ENCODE measurements at regions not wholly inside any gene's neighbourhood (a gene's known extent, or its start where the extent isn't known, plus 50 kb on each side); places are given as distances from the start of the nearest gene placed in this dataset.
"Not testable (repeated sequence)": the region's sequence is repeated elsewhere in the genome, so short reads cannot be mapped to it uniquely, and the experiment has no call there.

DNA sequence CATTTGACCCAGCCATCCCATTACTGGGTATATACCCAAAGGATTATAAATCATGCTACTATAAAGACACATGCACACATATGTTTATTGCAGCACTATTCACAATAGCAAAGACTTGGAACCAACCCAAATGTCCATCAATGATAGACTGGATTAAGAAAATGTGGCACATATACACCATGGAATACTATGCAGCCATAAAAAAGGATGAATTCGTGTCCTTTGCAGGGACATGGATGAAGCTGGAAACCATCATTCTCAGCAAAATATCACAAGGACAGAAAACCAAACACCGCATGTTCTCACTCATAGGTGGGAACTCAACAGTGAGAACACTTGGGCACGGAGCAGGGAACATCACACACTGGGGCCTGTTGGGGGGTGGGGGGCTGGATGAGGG is 290.0 kb upstream of the HNRNPA3 start:
- not testable (repeated sequence) for DNase-seq (ENCODE audit: low spot score)

DNA sequence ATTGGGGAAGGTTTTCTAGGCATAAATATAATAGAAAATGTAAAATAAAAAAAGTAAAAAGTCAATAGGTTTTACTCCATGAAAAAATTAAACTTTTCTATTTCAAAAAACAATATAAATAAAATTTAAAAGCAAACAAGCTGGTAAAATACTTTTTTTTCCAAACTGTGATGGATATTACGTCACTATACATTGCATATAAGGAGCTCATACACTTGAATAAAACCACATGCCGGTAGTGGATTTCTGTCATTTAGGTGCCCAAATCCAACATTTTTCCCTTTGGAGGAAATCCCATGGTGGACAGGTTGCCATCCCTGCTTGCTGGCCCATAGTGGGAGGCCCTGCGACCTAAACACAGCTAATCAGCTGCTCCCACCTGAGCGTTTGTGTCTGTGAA is 289.4 kb upstream of the HNRNPA3 start:
- no peak for DNase-seq (ENCODE audit: low spot score)

DNA sequence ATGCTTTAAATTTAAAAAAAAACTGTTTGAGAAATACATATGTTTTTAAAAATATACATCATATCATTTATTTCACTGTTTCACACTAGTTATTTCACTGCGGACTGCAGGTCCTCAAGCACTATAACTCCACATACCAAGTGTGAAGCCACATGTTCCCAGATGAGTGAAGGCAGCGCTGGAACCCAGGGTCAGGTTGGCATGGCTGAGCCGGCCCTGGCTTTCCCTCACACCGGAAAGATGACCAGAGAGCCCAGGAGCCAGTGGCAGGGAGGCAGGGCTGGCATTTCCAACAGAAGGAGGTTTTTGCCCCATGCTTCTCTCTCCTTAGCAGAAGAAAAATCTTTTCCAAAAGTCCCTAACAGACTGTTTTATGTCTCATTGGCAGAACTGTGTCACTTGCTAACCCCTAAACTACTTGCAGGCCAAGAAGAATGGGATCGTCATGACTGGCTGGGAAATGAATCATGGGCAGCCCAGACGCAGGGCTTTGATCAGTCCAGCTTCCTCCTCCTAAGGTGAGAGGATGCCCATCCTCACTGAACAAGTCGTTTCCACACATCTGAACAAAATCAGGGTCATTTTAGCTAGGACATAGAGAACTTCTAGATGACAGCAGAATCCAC is 287.6 kb upstream of the HNRNPA3 start:
- DNase-seq (ENCODE audit: low spot score) = no peak

DNA sequence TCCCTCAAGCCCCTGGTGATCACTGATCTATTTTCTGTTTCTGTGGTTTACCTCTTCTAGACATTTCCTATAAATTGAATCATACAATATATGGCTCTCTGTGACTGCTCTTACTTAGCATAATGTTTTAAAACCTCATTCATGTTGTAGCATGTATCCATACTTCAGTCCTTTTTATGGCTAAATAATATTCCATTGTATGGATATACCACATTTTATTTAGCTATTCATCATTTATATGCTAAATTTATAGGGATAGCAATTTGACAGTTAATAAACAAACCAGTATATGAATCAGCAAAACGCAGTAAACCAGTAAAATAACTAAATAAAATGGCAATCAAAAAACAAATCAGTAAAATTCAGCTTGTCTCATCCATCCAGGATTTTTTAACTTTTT is 286.1 kb upstream of the HNRNPA3 start:
- no peak for DNase-seq (ENCODE audit: low spot score)

DNA sequence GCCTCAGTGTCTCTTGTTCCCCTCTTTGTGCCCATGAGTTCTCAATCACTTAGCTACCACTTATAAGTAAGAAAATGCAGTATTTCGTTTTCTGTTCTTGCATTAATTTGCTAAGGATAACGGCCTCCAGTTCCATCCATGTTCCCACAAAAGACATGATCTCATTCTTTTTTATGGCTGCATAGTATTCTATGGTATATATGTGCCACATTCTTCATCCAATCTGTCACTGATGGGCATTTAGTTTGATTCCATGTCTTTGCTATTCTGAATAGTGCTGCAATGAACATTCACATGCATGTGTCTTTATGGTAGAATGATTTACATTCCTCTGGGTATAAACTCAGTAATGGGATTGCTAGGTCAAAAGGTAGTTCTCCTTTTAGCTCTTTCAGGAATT is 283.2 kb upstream of the HNRNPA3 start:
- not testable (repeated sequence) for DNase-seq (ENCODE audit: low spot score)

DNA sequence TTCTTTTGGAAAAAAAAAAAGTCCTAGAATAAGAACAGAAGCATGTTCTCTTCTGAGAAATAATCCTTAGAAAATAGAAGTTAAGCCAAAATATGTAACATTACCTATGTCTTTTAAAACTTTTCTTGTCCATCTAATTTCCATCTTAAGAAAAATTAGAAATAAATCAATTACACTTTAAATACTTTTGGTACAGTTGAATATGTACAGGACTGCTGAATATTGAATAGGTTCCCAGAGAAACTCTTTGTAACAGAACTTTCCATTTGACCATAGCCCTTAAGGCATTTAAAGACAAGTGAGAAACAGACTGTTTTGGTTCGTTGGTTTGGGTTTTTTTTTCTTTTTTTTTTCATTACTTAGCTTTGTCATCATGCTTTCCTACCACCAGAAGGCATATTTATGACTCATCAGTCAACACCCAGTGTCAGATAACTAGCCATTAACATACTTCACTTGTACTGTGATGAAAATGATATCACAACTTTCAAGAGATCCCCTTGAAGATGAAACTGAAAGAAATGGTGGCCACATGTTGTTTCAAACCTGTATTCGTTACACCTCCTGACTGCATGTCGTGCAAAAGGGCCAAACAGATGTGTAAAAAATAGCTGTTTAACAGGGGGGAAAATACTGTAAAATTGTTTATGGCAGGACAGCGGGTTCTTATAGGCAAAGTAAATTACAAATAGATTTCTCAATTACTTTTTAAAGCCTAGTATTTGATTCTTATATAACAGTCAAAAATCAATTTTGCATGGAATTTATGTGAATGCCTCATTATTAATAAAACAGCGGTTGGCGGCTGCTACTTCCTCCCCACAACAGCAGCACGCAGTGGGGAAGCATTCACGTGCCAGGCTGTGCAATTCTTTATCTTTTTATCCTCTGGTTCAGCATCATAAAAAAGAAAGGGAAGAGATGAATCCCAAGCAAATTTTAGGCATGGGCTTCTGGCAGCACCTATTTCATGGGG is 280.7 kb upstream of the HNRNPA3 start:
- no peak for DNase-seq (ENCODE audit: low spot score)

DNA sequence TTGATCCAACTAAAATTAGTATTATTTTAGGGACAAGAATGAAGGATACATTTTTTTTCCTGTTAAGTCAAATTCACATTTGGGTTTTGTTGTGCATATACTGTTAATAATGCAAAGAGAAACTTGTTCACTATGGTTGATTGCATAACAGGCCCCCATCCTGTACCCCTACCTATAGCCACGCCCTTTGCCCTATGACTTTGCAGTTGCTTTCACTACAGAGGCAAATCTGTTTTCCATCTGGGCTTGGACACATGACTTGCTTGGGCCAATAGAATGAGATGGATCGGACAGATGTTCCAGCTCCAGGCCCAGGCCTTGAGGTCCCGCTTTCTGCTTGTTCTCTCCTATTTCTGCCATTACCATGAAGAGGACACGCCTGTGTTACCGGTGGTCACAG is 278.5 kb upstream of the HNRNPA3 start:
- DNase-seq (ENCODE audit: low spot score) = no peak

DNA sequence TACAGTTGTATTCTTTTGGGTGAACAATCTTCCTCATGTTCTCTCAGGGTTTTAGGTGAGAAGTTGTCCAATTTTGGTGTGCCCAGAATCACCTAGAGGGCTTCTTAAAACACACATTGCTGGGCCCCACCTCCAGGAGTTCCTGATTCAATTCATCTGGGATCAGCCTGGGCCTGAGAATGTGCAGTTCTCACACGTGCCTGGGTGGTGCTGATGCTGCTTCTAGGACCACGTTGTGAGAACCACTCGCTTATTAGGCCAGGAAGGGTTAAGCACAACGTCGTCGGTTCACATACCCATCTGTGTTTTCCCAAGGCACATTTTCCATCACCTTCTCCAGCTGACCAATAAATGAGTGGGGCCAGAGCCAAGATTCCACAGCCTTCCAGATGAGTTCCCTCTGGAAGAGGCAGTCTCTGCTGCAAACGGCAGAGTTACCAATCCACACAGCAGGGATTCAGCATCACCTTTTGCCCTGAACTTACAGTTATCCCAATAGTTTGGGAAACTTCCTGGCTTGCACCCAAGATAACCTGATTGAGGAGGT is 277.7 kb upstream of the HNRNPA3 start:
- no peak for DNase-seq (ENCODE audit: low spot score)

DNA sequence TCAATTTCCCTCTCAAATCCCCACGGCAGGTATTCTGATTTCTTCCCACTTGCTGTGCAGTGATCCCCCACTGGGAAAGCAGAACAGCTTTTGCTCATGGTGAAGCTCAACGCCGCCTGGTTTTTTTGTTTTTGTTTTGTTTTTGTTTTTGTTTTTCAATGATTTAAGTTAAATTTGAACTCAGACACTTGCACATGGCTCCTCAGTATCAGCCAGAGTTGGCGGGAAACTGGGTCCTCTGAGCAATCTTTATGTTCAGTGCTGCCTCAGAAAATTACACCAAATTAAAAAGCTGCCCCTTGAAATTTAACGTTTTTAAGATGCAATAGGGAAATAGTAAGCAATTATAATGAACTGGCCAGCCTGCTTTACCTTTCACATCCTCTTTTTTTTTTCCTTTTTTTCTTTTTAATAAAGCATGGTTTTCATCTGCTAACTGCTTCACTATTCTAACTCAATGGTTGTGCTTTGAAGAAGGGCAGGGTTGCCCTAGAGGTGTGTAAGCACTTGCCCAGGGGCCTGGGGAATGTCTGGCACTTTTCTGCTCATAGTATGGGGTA is 277.0 kb upstream of the HNRNPA3 start:
- no peak for DNase-seq (ENCODE audit: low spot score)

DNA sequence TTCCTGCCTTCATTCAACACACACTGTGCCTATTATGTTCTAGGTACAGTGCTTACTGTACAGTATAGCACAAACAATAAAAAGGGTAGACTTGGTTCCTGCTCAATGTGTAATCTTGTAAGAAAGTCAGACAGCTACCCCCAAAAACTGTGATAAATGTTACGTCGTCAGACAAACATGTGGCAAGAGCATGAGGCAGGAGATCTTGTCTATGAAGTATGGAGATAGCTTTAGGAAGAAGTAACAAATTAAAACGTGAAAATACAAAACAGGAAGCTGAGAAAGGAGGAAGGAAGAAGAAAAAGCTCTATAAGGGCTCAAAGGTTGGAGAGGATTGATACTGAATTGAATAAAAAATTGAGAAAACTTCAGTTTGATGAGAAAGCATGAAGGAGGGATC is 276.2 kb upstream of the HNRNPA3 start:
- no peak for DNase-seq (ENCODE audit: low spot score)

DNA sequence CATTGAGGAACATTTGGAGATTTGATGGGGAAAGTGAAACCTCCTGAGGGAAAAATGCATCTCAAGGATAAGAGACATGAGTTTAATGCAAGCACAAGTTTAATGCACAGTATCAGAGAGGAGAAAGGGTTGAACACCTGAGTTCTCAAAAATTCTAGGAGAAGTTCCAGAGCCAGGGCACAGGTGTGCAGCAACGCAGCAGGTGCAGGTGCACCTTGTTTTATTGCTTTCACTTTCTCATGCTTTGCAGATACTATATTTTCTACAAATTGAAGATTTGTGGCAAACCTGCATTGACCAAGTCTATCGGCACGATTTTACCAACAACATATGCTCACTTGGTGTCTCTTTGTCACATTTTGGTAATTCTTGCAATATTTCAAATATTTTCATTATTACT is 267.6 kb upstream of the HNRNPA3 start:
- no peak for DNase-seq (ENCODE audit: low spot score)

DNA sequence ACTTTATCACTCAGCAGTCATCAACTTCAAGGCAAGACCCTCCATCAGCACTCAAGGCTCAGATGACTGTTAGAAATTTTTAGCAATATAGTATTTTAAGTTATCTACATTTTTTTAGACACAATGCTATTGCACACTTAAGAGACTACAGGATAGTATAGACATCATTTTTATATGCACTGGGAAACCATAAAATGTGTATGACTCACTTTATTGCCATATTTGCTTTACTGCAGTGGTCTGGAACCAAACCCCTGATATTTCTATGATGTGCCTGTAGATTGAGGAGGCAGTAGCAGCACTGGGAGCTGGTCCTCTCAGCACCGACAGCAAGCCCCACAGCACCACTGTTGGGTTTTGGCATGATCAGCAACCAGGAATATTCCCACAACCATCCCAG is 264.8 kb upstream of the HNRNPA3 start:
- no peak for DNase-seq (ENCODE audit: low spot score)

DNA sequence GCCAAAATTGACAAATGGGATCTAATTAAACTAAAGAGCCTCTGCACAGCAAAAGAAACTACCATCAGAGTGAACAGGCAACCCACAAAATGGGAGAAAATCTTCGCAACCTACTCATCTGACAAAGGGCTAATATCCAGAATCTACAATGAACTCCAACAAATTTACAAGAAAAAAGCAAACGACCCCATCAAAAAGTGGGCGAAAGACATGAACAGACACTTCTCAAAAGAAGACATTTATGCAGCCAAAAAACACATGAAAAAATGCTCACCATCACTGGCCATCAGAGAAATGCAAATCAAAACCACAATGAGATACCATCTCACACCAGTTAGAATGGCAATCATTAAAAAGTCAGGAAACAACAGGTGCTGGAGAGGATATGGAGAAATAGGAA is 261.4 kb upstream of the HNRNPA3 start:
- not testable (repeated sequence) for DNase-seq (ENCODE audit: low spot score)

DNA sequence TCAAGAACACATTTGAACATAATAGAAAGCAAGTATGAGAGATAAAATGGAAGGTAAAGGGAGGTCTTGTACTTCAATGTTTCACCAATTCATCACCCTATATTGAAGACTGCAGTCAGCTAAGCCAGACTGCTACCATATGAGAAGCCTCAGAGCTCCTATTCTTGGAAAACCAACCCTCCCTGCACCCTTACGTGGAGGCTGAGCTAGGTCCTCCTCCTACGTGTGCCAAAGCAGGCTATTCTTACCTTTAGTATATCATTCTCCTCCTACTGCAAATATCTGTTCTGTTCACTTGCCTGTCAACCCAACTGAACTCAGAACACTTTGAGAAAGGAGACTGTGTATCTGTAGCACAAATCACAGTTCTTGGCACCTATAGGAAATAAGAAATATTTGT is 255.8 kb upstream of the HNRNPA3 start:
- no peak for DNase-seq (ENCODE audit: low spot score)

DNA sequence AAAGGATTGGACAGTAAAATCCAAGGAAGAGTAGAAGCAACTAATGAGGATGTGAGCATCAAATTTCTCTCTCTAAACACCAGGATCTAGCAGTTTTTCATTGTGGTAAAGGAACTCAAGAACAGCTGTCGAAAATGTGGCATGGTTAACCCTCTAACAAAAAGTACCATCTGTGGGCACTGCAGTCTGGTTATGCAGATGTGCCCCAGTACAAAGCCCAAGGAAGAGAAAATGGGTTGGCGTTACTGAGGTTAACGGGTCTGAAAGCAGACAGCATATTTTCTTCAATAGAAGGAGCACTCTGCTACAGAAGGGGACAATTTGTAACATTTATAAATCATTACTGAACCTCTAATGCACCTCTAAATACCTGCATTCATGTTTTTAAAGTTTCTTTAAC is 253.0 kb upstream of the HNRNPA3 start:
- no peak for DNase-seq (ENCODE audit: low spot score)

DNA sequence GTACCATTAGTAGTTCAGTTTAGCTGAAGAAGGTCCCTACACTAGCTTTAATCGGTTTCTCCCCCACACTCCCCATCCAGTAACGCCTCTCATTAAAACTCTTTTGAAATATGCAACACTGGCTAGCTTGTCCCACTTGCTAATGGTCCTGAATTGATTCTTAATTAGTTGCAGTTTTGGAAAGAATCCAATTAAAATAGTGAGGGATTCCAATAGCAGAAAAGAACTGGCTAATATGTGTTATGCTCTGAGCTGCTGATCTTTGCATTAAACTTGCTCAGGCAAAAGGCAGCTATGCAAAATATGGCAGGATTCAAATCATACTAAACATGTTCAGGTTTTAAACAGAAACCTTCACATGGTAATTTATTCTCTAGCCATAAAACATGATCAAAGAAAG is 252.5 kb upstream of the HNRNPA3 start:
- DNase-seq (ENCODE audit: low spot score) = no peak

DNA sequence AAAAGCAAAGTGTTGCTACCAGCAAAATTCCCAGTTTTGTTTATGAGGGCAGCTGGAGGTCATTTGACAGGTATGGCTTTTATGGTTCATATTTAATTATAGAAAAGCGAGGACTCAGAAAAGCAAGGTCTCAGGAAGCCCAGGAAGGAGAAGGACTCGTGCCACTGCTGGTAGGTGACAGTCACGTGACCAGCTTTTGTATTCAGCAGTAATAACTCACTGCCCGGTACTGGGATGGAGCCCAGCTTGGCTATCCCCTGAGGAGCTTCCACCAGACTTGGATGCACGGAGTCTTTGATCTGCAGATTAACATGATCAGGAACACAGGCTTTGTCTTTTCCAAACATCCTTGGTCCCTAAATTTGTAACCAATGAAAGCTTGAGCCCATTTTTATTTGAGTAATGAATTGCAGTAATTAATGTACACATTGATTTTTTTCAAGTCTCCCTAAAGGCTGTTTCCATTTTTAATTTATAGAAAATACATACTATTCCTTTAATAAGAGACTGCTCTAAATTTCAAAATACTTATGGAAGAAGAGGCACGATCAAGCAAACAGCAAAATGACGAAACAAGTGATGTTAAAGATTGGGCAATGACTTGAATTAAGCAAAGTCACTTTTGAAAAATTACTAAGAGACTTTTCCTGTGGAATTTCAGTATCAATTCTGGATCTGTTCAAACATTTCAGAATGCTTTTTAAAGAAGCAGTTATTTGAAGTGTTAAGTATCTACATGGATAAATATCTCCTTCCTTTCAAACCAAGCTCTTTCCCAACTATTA is 251.7 kb upstream of the HNRNPA3 start:
- no peak for DNase-seq (ENCODE audit: low spot score)

DNA sequence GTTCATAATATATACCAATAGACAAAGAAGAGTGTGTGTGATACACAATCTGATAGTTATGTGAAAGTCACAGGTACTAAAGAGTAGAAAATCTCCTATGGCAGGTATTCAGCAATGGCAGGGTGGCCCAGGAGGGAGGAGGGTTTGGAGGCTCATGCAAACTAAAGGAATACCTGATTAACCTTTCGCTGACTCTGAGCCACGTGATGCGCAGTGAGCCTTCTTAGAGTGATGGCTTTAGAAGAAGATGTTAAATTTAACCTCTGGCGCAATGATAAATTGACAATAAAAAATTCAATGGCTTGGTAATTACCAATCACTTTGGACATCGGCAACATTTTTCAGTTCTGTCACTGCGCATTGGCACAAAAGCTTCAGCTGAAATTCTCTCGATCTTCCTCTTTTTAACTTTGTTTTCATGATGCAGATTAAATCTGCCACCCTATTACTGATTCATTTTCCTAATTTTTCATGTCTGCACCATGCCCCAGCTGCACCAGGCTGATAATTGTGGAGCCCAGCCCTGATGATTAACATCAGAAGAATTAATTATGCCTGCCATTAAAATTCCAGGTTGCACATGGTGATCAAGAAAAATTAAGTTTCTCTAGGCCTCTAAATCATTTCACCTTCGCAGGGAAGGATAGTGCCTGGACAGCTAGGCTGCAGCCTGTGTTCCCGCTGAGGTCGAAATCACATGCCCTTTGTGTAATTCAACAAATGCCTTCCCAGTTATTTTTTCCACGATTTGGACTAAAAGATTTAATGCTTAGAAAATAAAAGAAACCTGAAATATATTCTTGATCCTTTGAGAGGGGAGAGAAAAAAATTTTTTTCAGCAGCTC is 250.6 kb upstream of the HNRNPA3 start:
- DNase-seq (ENCODE audit: low spot score) = no peak

DNA sequence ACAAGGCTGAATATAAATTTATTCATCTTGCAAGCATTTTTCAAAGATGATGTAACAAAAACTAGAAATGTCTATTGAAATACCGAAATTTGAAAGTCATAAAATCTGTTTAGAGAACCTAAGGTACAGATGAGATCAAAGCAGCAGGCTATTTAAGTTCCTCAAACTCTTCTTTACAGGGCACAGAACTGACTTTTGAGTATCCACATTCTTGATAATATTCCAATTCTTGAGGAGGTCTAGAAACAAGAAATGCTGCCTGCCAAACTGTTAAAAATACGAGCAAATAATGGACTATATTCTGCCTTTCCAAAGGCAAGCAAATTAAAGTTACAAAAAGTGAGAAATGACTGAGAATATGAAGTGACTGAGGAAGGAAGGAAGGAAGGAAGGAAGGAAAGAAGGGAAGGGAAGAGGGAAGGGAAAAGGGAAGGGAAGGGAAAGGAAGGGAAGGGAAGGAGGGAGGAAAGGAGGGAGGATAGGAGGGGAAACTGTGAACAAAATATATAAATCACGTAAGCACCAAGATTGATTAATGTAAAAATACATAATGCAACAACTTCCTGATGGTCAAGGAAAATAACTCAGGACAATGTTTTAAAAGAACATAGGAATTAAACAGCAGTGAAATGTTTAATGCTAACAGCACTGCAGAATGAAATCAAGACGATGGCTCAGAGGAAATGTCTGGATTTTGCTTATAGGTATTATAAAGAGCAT is 248.9 kb upstream of the HNRNPA3 start:
- DNase-seq (ENCODE audit: low spot score) = no peak

DNA sequence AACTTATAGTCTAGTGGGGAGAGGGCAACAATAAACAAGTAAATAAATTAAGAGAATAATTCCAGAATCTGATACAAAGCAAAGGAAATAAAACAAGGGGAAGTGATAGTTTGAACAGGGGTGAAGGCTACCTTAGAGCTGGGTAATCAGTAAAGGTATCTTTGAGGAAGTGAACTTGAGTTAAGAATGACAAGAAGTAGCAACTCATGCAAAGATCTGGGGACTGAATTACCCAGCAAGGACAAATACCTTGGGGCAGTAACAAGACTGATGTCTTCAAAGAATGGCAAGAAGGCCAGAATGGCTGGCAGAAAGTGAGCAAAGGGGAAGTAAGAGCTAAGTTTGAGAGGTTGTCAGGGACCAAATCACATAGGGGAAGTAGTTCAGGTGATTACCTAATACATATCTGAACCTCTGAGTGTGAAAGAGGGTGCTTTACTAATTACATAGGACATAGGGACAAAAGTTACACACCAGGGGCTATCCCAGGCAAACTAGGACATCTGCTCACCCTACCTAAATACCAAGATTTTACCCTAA is 244.6 kb upstream of the HNRNPA3 start:
- no peak for DNase-seq (ENCODE audit: low spot score)

All from HuH-7.5 (cell line).